Nephron (organoid): ENCODE measurements at regions not wholly inside any gene's neighbourhood (a gene's known extent, or its start where the extent isn't known, plus 50 kb on each side); places are given as distances from the start of the nearest gene placed in this dataset.
A peak's percentile ranks its signal among the peaks of the same experiment; 100 is the strongest.

Source experiments
- H3K27ac Mint-ChIP-seq, 3 experiments: 2 replicates each; pipeline ENCODE4 v1.8.0; 2020; ENCODE audit warnings: mixed read lengths in 3 of 3, mild to moderate bottlenecking in 2 of 3, moderate library complexity in 1 of 3
- H3K27me3 Mint-ChIP-seq: 2 replicates; pipeline ENCODE4 v1.8.0; 2021; ENCODE audit warnings: low read depth, mild to moderate bottlenecking, moderate library complexity, mixed read lengths
- H3K36me3 Mint-ChIP-seq: 2 replicates; pipeline ENCODE4 v1.8.0; 2020; ENCODE audit warnings: low read depth, mixed read lengths
- H3K4me1 Mint-ChIP-seq: 2 replicates; pipeline ENCODE4 v1.8.0; 2020; ENCODE audit warnings: mixed read lengths
- H3K4me3 Mint-ChIP-seq, 3 experiments: 2 replicates each; pipeline ENCODE4 v1.8.0; 2020; ENCODE audit warnings: mild to moderate bottlenecking in 3 of 3, mixed read lengths in 3 of 3, moderate library complexity in 2 of 3
- H3K9me3 Mint-ChIP-seq: 2 replicates; pipeline ENCODE4 v1.8.0; 2020; ENCODE audit warnings: mixed read lengths
- CTCF ChIP-seq, 3 experiments: fragments of 200-600 bp; sonication (generic); IDR thresholded peaks; one replicate each; pipeline ENCODE4 v1.5.0; 2021; ENCODE audit warnings: antibody characterized with exemption in 3 of 3; ENCODE audit not compliant: unreplicated experiment in 3 of 3

- TF ChIP-seq CTCF (IDR thresholded peaks at IDR 0.05; ENCODE audit: unreplicated experiment in 3 of 3) = no peak
- Mint-ChIP-seq H3K4me1 (peaks cover 53% of the 10 kb centered on the region), H3K9me3 (peaks cover 11% of the 10 kb centered on the region), H3K27me3 (no peaks in the 10 kb centered on the region), H3K36me3 (no peaks in the 10 kb centered on the region), H3K4me3 (peak overlapping the region in 1 of 3 experiments; percentile 5), H3K27ac (peak overlapping the region; percentile 58 to 94 (median 93))
These were observed 69.4 kb upstream of the API5 start for GRCh38 chr11:43242401-43242800.

GRCh38 chr11:43243927-43244326 is 67.9 kb upstream of the API5 start:
- H3K27me3 Mint-ChIP-seq = no peaks in the 10 kb centered on the region
- no peaks in the 10 kb centered on the region for H3K36me3 Mint-ChIP-seq
- peaks cover 60% of the 10 kb centered on the region for H3K4me1 Mint-ChIP-seq
- peak overlapping the region; percentile 74 to 93 (median 81) for H3K27ac Mint-ChIP-seq
- H3K4me3 Mint-ChIP-seq = no peak overlapping the region
- peaks cover 6% of the 10 kb centered on the region for H3K9me3 Mint-ChIP-seq
- TF ChIP-seq CTCF (IDR thresholded peaks at IDR 0.05; ENCODE audit: unreplicated experiment in 3 of 3) = no peak

GRCh38 chr11:43245466-43245865 is 66.3 kb upstream of the API5 start:
- Mint-ChIP-seq H3K9me3 (peaks cover 6% of the 10 kb centered on the region), H3K36me3 (no peaks in the 10 kb centered on the region), H3K27ac (peak overlapping the region; percentile 77 to 93 (median 81)), H3K4me1 (peaks cover 66% of the 10 kb centered on the region), H3K4me3 (no peak overlapping the region), H3K27me3 (no peaks in the 10 kb centered on the region)
- TF ChIP-seq CTCF (IDR thresholded peaks at IDR 0.05; ENCODE audit: unreplicated experiment in 3 of 3) = no peak

- Mint-ChIP-seq H3K27me3 (peaks cover 22% of the 10 kb centered on the region), H3K4me3 (no peak overlapping the region), H3K27ac (peak overlapping the region in 1 of 3 experiments; percentile 78), H3K36me3 (no peaks in the 10 kb centered on the region), H3K9me3 (peaks cover 6% of the 10 kb centered on the region), H3K4me1 (peaks cover 44% of the 10 kb centered on the region)
- no peak for TF ChIP-seq CTCF (IDR thresholded peaks at IDR 0.05; ENCODE audit: unreplicated experiment in 3 of 3)
These were observed 61.5 kb upstream of the API5 start for GRCh38 chr11:43250309-43250708.

GRCh38 chr11:43261775-43262174 is 50.0 kb upstream of the API5 start:
- Mint-ChIP-seq H3K27ac (peak overlapping the region in 2 of 3 experiments; percentile 28 to 48), H3K27me3 (no peaks in the 10 kb centered on the region), H3K4me3 (no peak overlapping the region), H3K9me3 (peaks cover 21% of the 10 kb centered on the region), H3K36me3 (no peaks in the 10 kb centered on the region), H3K4me1 (peaks cover 22% of the 10 kb centered on the region)
- TF ChIP-seq CTCF (IDR thresholded peaks at IDR 0.05; ENCODE audit: unreplicated experiment in 3 of 3) = no peak
